Tibial nerve (tissue), 4 donors: ENCODE measurements at regions not wholly inside any gene's neighbourhood (a gene's known extent, or its start where the extent isn't known, plus 50 kb on each side); places are given as distances from the start of the nearest gene placed in this dataset.

Experiments used
- DNase-seq, 2 donors: peaks; one replicate each; pipeline ENCODE4 v3.0.0-alpha.2; 2019; ENCODE audit warnings: low spot score in 2 of 2
- H3K27ac ChIP-seq, 4 donors: fragments of 200-600 bp; sonication (generic) in 3 of 4; one replicate each; pipeline ENCODE4 v1.5.1; 2017 to 2019; ENCODE audit warnings: mild to moderate bottlenecking in 1 of 4
- H3K27me3 ChIP-seq, 2 donors: fragments of 200-600 bp; sonication (generic) in 1 of 2; one replicate each; pipeline versions ENCODE4 v1.5.1 to v1.6.0; 2017 to 2019
- H3K36me3 ChIP-seq, 3 donors: fragments of 200-600 bp; sonication (generic); one replicate each; pipeline ENCODE4 v1.5.1; 2018 to 2019
- H3K4me1 ChIP-seq, 4 donors: fragments of 200-600 bp; sonication (generic) in 3 of 4; one replicate each; pipeline ENCODE4 v1.5.1; 2017 to 2019
- H3K4me3 ChIP-seq, 4 donors: fragments of 200-600 bp; sonication (generic) in 3 of 4; one replicate each; pipeline ENCODE4 v1.5.1; 2017 to 2019; ENCODE audit warnings: mild to moderate bottlenecking in 1 of 4, moderate library complexity in 1 of 4
- H3K9me3 ChIP-seq, 4 donors: fragments of 200-600 bp; sonication (generic) in 3 of 4; one replicate each; pipeline ENCODE4 v1.5.1; 2017 to 2019
- EP300 ChIP-seq, 2 donors: sonication (generic); formaldehyde crosslinking; IDR thresholded peaks; one replicate each; pipeline ENCODE4 v1.6.1; 2017; ENCODE audit warnings: antibody characterized with exemption in 2 of 2, mild to moderate bottlenecking in 1 of 2
- POLR2A ChIP-seq, 2 donors: fragments of 450-650 bp; IDR thresholded peaks; one replicate each; pipeline ENCODE4 v1.6.1; 2017; ENCODE audit warnings: antibody characterized with exemption in 2 of 2, mild to moderate bottlenecking in 2 of 2, moderate library complexity in 2 of 2
- WGBS, 2 donors: methylation state at CpG; one replicate each; pipeline ENCODE4 v1.1.5; 2018; 5-methylcytosine and 5-hydroxymethylcytosine counted together
- TF ChIP-seq, protein P1 (sequence below), 5 experiments: fragments of 200-600 bp in 3 of 5; fragments of 450-650 bp in 2 of 5; sonication (generic) in 3 of 5; IDR thresholded peaks; one replicate each; pipeline ENCODE4 v1.5.1; 2016 to 2019; ENCODE audit warnings: antibody characterized with exemption in 5 of 5, mild to moderate bottlenecking in 3 of 5, moderate library complexity in 2 of 5

DNA sequence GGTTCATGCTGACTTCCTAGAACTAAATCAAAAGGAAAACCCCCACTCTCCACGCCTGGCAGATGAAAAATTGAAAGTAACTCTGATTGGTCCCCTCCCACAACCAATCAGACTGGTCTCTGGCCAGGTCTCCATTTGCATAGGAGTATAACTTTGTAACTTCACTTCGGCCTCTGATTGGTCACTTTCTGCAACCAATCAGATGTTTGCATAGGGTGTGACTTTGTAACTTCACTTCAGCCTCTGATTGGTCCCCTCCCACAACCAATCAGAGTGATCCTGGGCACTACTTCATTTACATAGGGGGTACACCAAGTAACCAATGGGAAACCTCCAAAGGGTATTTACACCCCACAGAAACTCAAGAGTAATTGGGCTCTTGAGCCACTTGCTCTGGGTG lies 306.6 kb upstream of the PFKP start:
- TF ChIP-seq, protein P1, sequence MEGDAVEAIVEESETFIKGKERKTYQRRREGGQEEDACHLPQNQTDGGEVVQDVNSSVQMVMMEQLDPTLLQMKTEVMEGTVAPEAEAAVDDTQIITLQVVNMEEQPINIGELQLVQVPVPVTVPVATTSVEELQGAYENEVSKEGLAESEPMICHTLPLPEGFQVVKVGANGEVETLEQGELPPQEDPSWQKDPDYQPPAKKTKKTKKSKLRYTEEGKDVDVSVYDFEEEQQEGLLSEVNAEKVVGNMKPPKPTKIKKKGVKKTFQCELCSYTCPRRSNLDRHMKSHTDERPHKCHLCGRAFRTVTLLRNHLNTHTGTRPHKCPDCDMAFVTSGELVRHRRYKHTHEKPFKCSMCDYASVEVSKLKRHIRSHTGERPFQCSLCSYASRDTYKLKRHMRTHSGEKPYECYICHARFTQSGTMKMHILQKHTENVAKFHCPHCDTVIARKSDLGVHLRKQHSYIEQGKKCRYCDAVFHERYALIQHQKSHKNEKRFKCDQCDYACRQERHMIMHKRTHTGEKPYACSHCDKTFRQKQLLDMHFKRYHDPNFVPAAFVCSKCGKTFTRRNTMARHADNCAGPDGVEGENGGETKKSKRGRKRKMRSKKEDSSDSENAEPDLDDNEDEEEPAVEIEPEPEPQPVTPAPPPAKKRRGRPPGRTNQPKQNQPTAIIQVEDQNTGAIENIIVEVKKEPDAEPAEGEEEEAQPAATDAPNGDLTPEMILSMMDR (IDR thresholded peaks at IDR 0.05) = no peak
- TF ChIP-seq EP300 (IDR thresholded peaks at IDR 0.05) (no peak), POLR2A (IDR thresholded peaks at IDR 0.05) (no peak)
- H3K4me3 ChIP-seq = no peak overlapping the region
- H3K36me3 ChIP-seq = no peaks in the 10 kb centered on the region
- 75 to 90% methylated on average over 2 of the region's 2 CpGs for WGBS, 2 donors
- H3K4me1 ChIP-seq = no peaks in the 10 kb centered on the region
- no peaks in the 10 kb centered on the region for H3K27me3 ChIP-seq
- H3K9me3 ChIP-seq = no peaks in the 10 kb centered on the region
- no peak for DNase-seq
- H3K27ac ChIP-seq = no peak overlapping the region

DNA sequence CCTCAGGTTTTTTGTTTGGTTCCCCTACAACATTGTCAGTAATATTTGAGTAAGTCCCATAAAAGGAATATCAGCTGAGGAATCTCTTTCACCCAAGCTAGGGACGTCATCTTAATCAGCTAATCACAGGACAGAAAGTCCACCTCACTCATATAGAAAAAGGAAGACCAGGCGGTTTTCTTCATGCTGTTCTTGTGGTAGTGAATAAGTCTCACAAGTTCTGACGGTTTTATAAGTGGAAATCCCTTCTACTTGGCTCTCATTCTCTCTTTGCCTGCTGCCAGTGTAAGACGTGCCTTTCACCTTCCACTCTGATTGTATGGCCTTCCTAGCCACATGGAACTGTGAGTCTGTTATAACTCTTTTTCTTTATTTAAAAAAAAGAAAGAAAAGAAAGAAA lies 308.1 kb upstream of the PFKP start:
- Histone ChIP-seq H3K9me3 (no peaks in the 10 kb centered on the region), H3K27ac (no peak overlapping the region), H3K36me3 (no peaks in the 10 kb centered on the region), H3K27me3 (no peaks in the 10 kb centered on the region), H3K4me1 (no peaks in the 10 kb centered on the region), H3K4me3 (no peak overlapping the region)
- 53 to 68% methylated on average over 4 of the region's 4 CpGs for WGBS, 2 donors
- no peak for TF ChIP-seq EP300 (IDR thresholded peaks at IDR 0.05)
- TF ChIP-seq, protein P1 (IDR thresholded peaks at IDR 0.05) = no peak
- no peak for TF ChIP-seq POLR2A (IDR thresholded peaks at IDR 0.05)
- DNase-seq = no peak

DNA sequence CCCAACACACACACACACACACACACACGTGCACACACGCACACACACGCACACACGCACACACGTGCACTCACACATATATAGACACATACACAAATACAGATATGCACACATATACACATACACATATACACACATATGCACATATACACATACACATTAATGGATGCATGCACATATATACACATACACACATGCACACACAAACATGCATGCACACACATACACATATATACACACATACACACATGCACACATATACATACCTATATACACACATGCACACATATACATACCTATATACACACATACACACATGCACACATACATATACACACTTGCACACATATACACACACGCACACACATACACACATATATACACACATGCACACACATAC lies 312.4 kb upstream of the PFKP start:
- no peak for TF ChIP-seq POLR2A (IDR thresholded peaks at IDR 0.05)
- TF ChIP-seq EP300 (IDR thresholded peaks at IDR 0.05) = no peak
- TF ChIP-seq, protein P1 (IDR thresholded peaks at IDR 0.05) = no peak
- DNase-seq = no peak
- Histone ChIP-seq H3K36me3 (no peaks in the 10 kb centered on the region), H3K4me3 (no peak overlapping the region), H3K9me3 (no peaks in the 10 kb centered on the region), H3K4me1 (no peaks in the 10 kb centered on the region), H3K27ac (no peak overlapping the region), H3K27me3 (no peaks in the 10 kb centered on the region)
- 56 to 65% methylated on average over 6 of the region's 6 CpGs for WGBS, 2 donors

DNA sequence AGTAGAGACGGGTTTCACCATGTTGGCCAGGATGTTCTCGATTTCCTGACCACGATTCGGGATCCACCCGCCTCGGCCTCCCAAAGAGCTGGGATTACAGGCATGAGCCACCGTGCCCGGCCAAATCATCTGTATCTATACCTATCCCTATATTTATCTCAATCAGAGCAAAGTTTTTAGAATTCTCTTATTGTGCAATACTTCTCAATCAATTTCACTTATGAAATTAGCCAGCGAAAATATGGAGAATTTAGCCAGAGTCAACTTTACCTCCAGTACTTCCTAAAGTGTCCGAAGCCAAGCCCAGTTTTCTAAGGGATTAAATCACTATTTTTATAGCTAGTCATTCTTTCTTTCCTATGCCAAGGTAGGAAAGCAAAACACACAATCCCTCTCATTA lies 319.1 kb upstream of the PFKP start:
- 94% methylated on average over 10 of the region's 10 CpGs for WGBS, 2 donors

DNA sequence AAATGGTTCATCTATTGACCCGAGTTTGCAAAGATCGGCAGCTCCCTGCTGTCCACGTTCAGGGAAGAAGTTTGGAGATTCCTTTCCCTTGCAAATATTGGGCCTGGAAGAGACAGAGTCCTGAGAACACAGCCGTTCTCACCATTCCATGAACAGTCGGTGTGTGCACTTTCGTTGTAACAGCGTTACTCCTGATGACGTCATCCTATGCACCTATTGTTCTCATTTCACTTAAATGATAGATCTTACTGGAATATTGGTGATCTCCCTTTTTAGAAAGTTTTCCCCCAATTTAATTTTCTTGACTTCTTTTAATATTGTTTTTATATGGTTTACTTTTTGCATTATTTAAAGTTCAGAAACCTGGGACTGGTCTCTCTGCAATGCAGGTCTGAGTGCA lies 320.7 kb upstream of the PFKP start:
- WGBS, 2 donors = 93% methylated on average over 8 of the region's 8 CpGs
- H3K36me3 ChIP-seq = no peaks in the 10 kb centered on the region
- no peaks in the 10 kb centered on the region for H3K27me3 ChIP-seq
- H3K27ac ChIP-seq = no peak overlapping the region
- DNase-seq = no peak
- TF ChIP-seq POLR2A (IDR thresholded peaks at IDR 0.05) (no peak), EP300 (IDR thresholded peaks at IDR 0.05) (no peak)
- TF ChIP-seq, protein P1 (IDR thresholded peaks at IDR 0.05) = no peak
- no peaks in the 10 kb centered on the region for H3K4me1 ChIP-seq
- H3K4me3 ChIP-seq = no peak overlapping the region
- no peaks in the 10 kb centered on the region for H3K9me3 ChIP-seq

More for the DNA sequence above, 319.1 kb upstream of the PFKP start:
- no peak overlapping the region for H3K4me3 ChIP-seq
- no peak overlapping the region for H3K27ac ChIP-seq
- TF ChIP-seq, protein P1 (IDR thresholded peaks at IDR 0.05) = no peak
- TF ChIP-seq POLR2A (IDR thresholded peaks at IDR 0.05) (no peak), EP300 (IDR thresholded peaks at IDR 0.05) (no peak)
- H3K4me1 ChIP-seq = no peaks in the 10 kb centered on the region
- no peaks in the 10 kb centered on the region for H3K36me3 ChIP-seq
- H3K9me3 ChIP-seq = no peaks in the 10 kb centered on the region
- no peaks in the 10 kb centered on the region for H3K27me3 ChIP-seq
- no peak for DNase-seq
